ENCODE measurements at regions not wholly inside any gene's neighbourhood (a gene's known extent, or its start where the extent isn't known, plus 50 kb on each side); places are given as distances from the start of the nearest gene placed in this dataset.

- peak; percentile 97 for DNase-seq (ENCODE audit: low read depth)
Measured at GRCh38 chr6:80457439-80457933, 351.0 kb downstream of the BCKDHB start.

DNA sequence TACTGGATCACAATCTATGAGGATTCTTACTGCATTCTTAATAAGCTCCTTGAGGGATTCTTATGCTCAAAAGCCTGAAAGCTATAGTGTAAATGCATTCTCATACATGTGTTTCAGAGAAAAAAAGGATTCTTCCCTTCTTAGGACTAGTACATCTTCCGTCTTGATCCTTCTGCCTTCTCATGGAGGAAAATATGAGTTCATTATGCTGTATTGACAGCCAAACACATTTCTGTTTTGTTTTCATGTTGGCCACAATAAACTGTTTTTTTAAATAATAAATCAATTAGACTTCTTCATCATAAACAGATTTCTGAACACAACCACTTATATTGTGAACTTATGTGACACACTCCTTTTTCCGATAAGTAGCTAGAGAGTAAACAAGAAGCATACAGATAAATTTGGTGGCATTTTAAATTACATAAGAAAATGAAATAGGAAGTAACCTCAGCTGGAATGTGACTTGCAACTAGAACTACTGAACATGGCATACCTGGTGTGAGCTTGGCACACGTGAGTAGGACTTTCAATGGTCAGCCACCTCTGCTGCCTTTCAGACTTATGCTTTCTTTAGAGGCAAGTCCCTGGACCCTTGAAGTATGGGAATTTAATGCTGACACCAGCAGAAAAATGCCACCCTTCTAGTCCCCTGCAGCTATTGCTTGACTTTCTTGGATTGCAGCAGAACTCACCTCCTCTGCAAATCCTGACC, 350.4 kb downstream of the BCKDHB start:
- DNase-seq (ENCODE audit: low read depth), result no peak

GRCh38 chr6:80454661-80455365, 348.3 kb downstream of the BCKDHB start:
- no peak for DNase-seq (ENCODE audit: low read depth)

GRCh38 chr6:80454197-80454596, 347.7 kb downstream of the BCKDHB start:
- DNase-seq (ENCODE audit: low read depth), result peak; percentile 100

- DNase-seq (ENCODE audit: low read depth), result no peak
Measured at GRCh38 chr6:80449726-80450125, 343.3 kb downstream of the BCKDHB start.

- DNase-seq (ENCODE audit: low read depth), result no peak
Measured at GRCh38 chr6:80446454-80447045, 340.1 kb downstream of the BCKDHB start.

DNA sequence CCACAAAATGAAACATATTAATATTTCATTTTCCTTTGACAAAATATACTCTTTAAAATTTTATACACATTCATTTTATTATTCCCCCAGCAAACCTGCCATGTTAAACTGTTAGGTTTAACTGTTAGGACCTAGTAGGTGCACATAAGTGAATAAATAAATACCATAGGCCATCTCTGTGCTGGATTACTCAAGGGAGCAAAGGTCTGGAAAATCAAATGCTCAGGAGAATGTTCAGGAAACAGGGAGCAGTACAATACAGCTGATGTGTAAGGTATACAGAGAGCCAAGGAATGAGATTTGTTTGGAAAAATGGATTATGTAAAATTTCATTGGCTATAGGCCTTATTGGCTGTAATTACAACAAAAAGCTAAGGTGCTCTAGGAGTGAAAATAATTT, 339.3 kb downstream of the BCKDHB start:
- no peak for DNase-seq (ENCODE audit: low read depth)

GRCh38 chr6:80442366-80442765, 335.9 kb downstream of the BCKDHB start:
- DNase-seq (ENCODE audit: low read depth), result no peak

DNA sequence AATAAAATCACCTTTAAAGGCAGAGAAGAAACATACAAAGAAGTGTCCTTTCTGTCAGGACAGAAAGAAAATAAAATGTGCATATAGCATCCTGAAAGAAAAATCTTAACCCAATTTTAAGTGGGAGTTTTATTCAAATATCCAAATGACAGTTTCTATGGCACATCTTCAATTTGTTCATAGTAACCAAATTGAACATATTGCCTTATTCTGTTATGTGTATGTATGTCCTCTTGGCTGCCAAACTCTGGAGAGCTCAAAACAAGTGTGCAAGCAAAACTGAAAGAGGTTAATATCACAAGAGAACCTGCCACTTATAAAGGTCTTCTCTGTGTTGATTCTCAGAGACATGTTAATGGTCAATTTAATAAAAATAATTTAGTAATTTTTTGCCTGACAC, 334.7 kb downstream of the BCKDHB start:
- no peak for DNase-seq (ENCODE audit: low read depth)

DNA sequence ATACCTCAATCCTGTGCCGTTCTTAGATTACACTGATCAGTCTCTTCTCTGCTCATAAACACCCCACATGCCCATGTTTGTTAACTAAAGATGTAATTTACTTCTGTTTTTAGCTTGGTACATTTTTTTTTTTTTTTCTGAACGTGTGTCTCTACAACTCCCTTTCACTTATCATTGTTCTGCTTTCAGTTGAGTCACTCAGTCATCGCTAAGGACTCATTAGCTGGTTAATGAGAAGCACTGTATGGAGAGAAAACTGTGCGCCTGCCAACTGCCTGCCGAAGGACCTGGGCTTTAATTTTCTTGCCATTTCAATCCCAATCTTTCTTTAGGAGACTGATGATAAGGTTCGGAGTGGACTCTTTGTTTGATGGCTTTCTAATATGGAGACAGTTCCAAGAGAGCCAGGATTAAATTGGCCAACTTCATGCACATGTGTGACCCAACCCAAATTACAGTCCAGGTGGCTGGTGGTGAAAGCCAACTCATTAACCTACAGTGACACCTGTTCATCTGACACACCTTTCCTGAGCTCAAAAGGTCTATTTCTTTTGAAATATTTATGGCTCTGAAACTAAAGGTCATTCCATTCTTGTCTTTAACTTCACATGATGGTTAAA, 334.1 kb downstream of the BCKDHB start:
- peak; percentile 64 for DNase-seq (ENCODE audit: low read depth)

GRCh38 chr6:80439721-80440470, 333.4 kb downstream of the BCKDHB start:
- peak; percentile 33 for DNase-seq (ENCODE audit: low read depth)

- peak; percentile 82 for DNase-seq (ENCODE audit: low read depth)
Measured at GRCh38 chr6:80438772-80439171, 332.3 kb downstream of the BCKDHB start.

- DNase-seq (ENCODE audit: low read depth), result no peak
Measured at GRCh38 chr6:80437801-80438200, 331.3 kb downstream of the BCKDHB start.

- DNase-seq (ENCODE audit: low read depth), result no peak
Measured at GRCh38 chr6:80437221-80437620, 330.8 kb downstream of the BCKDHB start.

- no peak for DNase-seq (ENCODE audit: low read depth)
Measured at GRCh38 chr6:80436663-80437062, 330.2 kb downstream of the BCKDHB start.

- no peak for DNase-seq (ENCODE audit: low read depth)
Measured at GRCh38 chr6:80435457-80435856, 329.0 kb downstream of the BCKDHB start.

GRCh38 chr6:80434691-80435350, 328.4 kb downstream of the BCKDHB start:
- no peak for DNase-seq (ENCODE audit: low read depth)

- DNase-seq (ENCODE audit: low read depth), result no peak
Measured at GRCh38 chr6:80433673-80434025, 327.2 kb downstream of the BCKDHB start.

GRCh38 chr6:80433010-80433672, 326.7 kb downstream of the BCKDHB start:
- no peak for DNase-seq (ENCODE audit: low read depth)

DNA sequence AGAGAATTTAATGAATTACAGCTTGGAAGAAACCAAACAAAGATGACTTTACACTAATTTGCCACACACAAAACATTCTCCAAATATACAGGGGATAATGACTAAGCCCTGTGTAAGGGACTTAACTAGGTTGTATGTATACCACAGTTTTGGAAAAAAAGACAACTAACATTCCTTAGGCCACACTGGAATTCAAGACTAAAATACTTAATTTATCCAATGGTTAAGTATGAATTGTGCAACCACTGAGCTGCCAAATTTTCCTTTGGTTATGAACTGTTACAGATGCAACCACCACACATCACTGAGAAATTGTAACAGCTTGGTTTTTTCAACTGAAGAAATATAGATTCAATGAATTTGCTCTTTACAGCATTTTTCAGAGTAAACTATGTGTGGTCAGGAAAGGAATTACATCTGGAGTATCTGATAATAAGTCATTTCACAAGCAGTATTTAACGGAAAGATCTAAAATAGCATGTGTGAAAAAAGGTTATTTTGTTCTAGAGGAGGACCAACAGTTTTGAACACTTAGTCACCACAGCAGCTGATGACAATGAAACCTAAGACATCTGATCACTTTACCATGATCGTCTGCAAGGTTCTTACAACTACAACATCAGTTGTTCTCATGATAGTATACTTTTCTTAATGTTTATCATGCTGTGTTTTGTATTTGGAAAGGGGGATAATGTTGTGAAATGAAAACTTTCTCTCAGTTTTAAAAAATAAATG, 318.8 kb downstream of the BCKDHB start:
- DNase-seq (ENCODE audit: low read depth), result peak; percentile 77
